ENCODE measurements at regions not wholly inside any gene's neighbourhood (a gene's known extent, or its start where the extent isn't known, plus 50 kb on each side); places are given as distances from the start of the nearest gene placed in this dataset.

- ChIA-PET CTCF (no interaction called here), POLR2A (no interaction called here)
- no peak overlapping the region for H3K4me3 ChIP-seq (ENCODE audit: low read depth, low read length)
- no peaks in the 10 kb centered on the region for H3K36me3 ChIP-seq (ENCODE audit: control insufficient read depth in 2 of 2, insufficient read depth in 1 of 2, low read length in 2 of 2)
- no peaks in the 10 kb centered on the region for H3K4me1 ChIP-seq (ENCODE audit: control insufficient read depth, insufficient read depth, low read length)
- TF ChIP-seq ZNF433 (tag by site-specific recombination; IDR thresholded peaks at IDR 0.05; ENCODE audit: low read depth) = no peak
- TF ChIP-seq ZFP69B (tag by site-specific recombination; IDR thresholded peaks at IDR 0.05) = no peak
- no peak for TF ChIP-seq ZNF292 (tag by site-specific recombination; IDR thresholded peaks at IDR 0.05; ENCODE audit: borderline replicate concordance, low read depth)
- TF ChIP-seq ZNF121 (tag by site-specific recombination; IDR thresholded peaks at IDR 0.05) = no peak
- TF ChIP-seq ZNF654 (tag by site-specific recombination; IDR thresholded peaks at IDR 0.05; ENCODE audit: low read depth) = no peak
- no peak for TF ChIP-seq ZNF777 (tag by site-specific recombination; IDR thresholded peaks at IDR 0.05; ENCODE audit: borderline replicate concordance)
- no peak for TF ChIP-seq ZNF221 (tag by site-specific recombination; IDR thresholded peaks at IDR 0.05; ENCODE audit: borderline replicate concordance)
- no peak for TF ChIP-seq ZBTB44 (tag by site-specific recombination; IDR thresholded peaks at IDR 0.05)
- no peak for TF ChIP-seq ZNF645 (tag by site-specific recombination; IDR thresholded peaks at IDR 0.05)
- TF ChIP-seq ZNF561 (tag by site-specific recombination; IDR thresholded peaks at IDR 0.05; ENCODE audit: borderline replicate concordance) = no peak
- no peak for TF ChIP-seq ZNF140 (tag by site-specific recombination; IDR thresholded peaks at IDR 0.05)
- TF ChIP-seq ZSCAN30 (tag by site-specific recombination; IDR thresholded peaks at IDR 0.05) = no peak
- TF ChIP-seq ZFP3 (tag by site-specific recombination; IDR thresholded peaks at IDR 0.05; ENCODE audit: low read depth) = no peak
- no peak for TF ChIP-seq ZFP41 (tag by site-specific recombination; IDR thresholded peaks at IDR 0.05; ENCODE audit: borderline replicate concordance)
- no peak for TF ChIP-seq SP2 (tag by site-specific recombination; IDR thresholded peaks at IDR 0.05)
- H3K9me3 ChIP-seq (ENCODE audit: control insufficient read depth, insufficient read depth, low read depth, low read length) = no peaks in the 10 kb centered on the region
- H3K27ac ChIP-seq (ENCODE audit: extremely low read depth, low read depth, low read length) = no peak overlapping the region
Observed at GRCh38 chr2:122164964-122165363, 409.5 kb downstream of the TSN start.

- ChIA-PET CTCF (no interaction called here), POLR2A (no interaction called here)
- TF ChIP-seq ZNF239 (tag by site-specific recombination; IDR thresholded peaks at IDR 0.05) (no peak), ZNF433 (tag by site-specific recombination; IDR thresholded peaks at IDR 0.05; ENCODE audit: low read depth) (no peak), ZNF645 (tag by site-specific recombination; IDR thresholded peaks at IDR 0.05) (no peak), RBAK (tag by site-specific recombination; IDR thresholded peaks at IDR 0.05) (no peak), TCF7L2 (IDR thresholded peaks at IDR 0.05; ENCODE audit: borderline replicate concordance, low read depth, low read length) (no peak), ZNF302 (tag by site-specific recombination; IDR thresholded peaks at IDR 0.05; ENCODE audit: low read depth) (no peak), ZNF747 (tag by site-specific recombination; IDR thresholded peaks at IDR 0.05) (no peak)
Observed at GRCh38 chr2:122166820-122167219, 411.4 kb downstream of the TSN start.

GRCh38 chr2:122167515-122167914 is 412.1 kb downstream of the TSN start:
- no peaks in the 10 kb centered on the region for H3K9me3 ChIP-seq (ENCODE audit: control insufficient read depth, insufficient read depth, low read depth, low read length)
- TF ChIP-seq PRDM1 (tag by site-specific recombination; IDR thresholded peaks at IDR 0.05) (no peak), HIC1 (tag by site-specific recombination; IDR thresholded peaks at IDR 0.05) (no peak)
- H3K4me1 ChIP-seq (ENCODE audit: control insufficient read depth, insufficient read depth, low read length) = no peaks in the 10 kb centered on the region
- H3K36me3 ChIP-seq (ENCODE audit: control insufficient read depth in 2 of 2, insufficient read depth in 1 of 2, low read length in 2 of 2) = no peaks in the 10 kb centered on the region
- no peak overlapping the region for H3K27ac ChIP-seq (ENCODE audit: extremely low read depth, low read depth, low read length)
- no peak overlapping the region for H3K4me3 ChIP-seq (ENCODE audit: low read depth, low read length)
- ChIA-PET POLR2A (no interaction called here), CTCF (no interaction called here)

More at GRCh38 chr2:122166820-122167219, 411.4 kb downstream of the TSN start:
- H3K9me3 ChIP-seq (ENCODE audit: control insufficient read depth, insufficient read depth, low read depth, low read length) = no peaks in the 10 kb centered on the region
- H3K4me3 ChIP-seq (ENCODE audit: low read depth, low read length) = no peak overlapping the region
- no peak overlapping the region for H3K27ac ChIP-seq (ENCODE audit: extremely low read depth, low read depth, low read length)
- no peaks in the 10 kb centered on the region for H3K4me1 ChIP-seq (ENCODE audit: control insufficient read depth, insufficient read depth, low read length)
- no peaks in the 10 kb centered on the region for H3K36me3 ChIP-seq (ENCODE audit: control insufficient read depth in 2 of 2, insufficient read depth in 1 of 2, low read length in 2 of 2)
